Muscle layer of duodenum (tissue), 2 donors: ENCODE measurements at regions not wholly inside any gene's neighbourhood (a gene's known extent, or its start where the extent isn't known, plus 50 kb on each side); places are given as distances from the start of the nearest gene placed in this dataset.

ENCODE experiments used
- H3K27ac ChIP-seq: one replicate; pipeline ENCODE4 v1.7.0; 2013; ENCODE audit warnings: mild to moderate bottlenecking, low read length
- H3K27me3 ChIP-seq: one replicate; pipeline ENCODE4 v1.7.0; 2013; ENCODE audit warnings: low read depth, mild to moderate bottlenecking, control low read depth, low read length
- H3K36me3 ChIP-seq, 2 donors: one replicate each; pipeline ENCODE4 v1.7.0; 2013; ENCODE audit warnings: low read length in 2 of 2, control low read depth in 1 of 2, mild to moderate bottlenecking in 1 of 2; ENCODE audit not compliant: insufficient read depth in 2 of 2, control insufficient read depth in 1 of 2
- H3K4me1 ChIP-seq, 2 donors: one replicate each; pipeline ENCODE4 v1.7.0; 2013; ENCODE audit warnings: low read length in 2 of 2, mild to moderate bottlenecking in 2 of 2, control low read depth in 1 of 2, moderate library complexity in 1 of 2; ENCODE audit not compliant: insufficient read depth in 2 of 2, control insufficient read depth in 1 of 2
- H3K4me3 ChIP-seq, 2 donors: one replicate each; pipeline ENCODE4 v1.7.0; 2013; ENCODE audit warnings: low read length in 2 of 2, low read depth in 1 of 2, mild to moderate bottlenecking in 1 of 2
- H3K9me3 ChIP-seq, 2 donors: one replicate each; pipeline ENCODE4 v1.7.0; 2013; ENCODE audit warnings: low read length in 2 of 2, control low read depth in 1 of 2, mild to moderate bottlenecking in 1 of 2; ENCODE audit not compliant: control insufficient read depth in 1 of 2
- donor health status: healthy.

- Histone ChIP-seq H3K4me3 (no peak overlapping the region), H3K9me3 (no peaks in the 10 kb centered on the region), H3K27me3 (no peaks in the 10 kb centered on the region), H3K27ac (no peak overlapping the region), H3K4me1 (no peaks in the 10 kb centered on the region), H3K36me3 (no peaks in the 10 kb centered on the region)
These were observed 441.0 kb downstream of the FUT8 start for GRCh38 chr14:65853407-65853955.

- no peaks in the 10 kb centered on the region for H3K36me3 ChIP-seq
- no peaks in the 10 kb centered on the region for H3K4me1 ChIP-seq
- H3K4me3 ChIP-seq: no peak overlapping the region
- no peaks in the 10 kb centered on the region for H3K27me3 ChIP-seq
- H3K27ac ChIP-seq: no peak overlapping the region
- H3K9me3 ChIP-seq: no peaks in the 10 kb centered on the region
These were observed 441.7 kb downstream of the FUT8 start for GRCh38 chr14:65854215-65854614.

GRCh38 chr14:65860956-65861611 lies 448.6 kb downstream of the FUT8 start:
- no peaks in the 10 kb centered on the region for H3K9me3 ChIP-seq
- H3K27ac ChIP-seq: no peak overlapping the region

DNA sequence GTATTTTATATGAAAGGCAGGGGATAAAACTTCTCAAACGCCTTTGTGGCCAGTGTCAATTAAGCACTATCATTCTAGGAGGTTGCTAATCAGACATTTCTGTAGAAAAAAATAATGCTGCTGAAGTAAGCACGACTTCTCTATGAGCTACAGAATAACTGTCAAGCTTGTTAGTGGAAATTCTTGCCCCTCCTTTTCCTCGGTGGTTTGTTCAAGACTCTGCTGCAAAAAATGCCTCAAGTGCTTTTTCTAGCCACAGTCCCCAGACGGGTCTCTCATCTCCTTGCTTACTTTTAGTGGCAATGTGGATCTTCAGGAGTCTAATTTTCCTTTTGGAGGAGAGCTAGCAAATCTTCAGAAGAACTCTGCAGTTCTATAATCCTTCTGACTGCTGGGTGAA lies 452.0 kb downstream of the FUT8 start:
- Histone ChIP-seq H3K9me3 (no peaks in the 10 kb centered on the region), H3K36me3 (no peaks in the 10 kb centered on the region), H3K4me1 (no peaks in the 10 kb centered on the region), H3K27me3 (no peaks in the 10 kb centered on the region), H3K27ac (no peak overlapping the region), H3K4me3 (no peak overlapping the region)

More at GRCh38 chr14:65860956-65861611, 448.6 kb downstream of the FUT8 start:
- no peak overlapping the region for H3K4me3 ChIP-seq
- H3K36me3 ChIP-seq: no peaks in the 10 kb centered on the region
- H3K27me3 ChIP-seq: no peaks in the 10 kb centered on the region
- H3K4me1 ChIP-seq: no peaks in the 10 kb centered on the region

GRCh38 chr14:65864984-65865383 lies 452.5 kb downstream of the FUT8 start:
- Histone ChIP-seq H3K4me3 (no peak overlapping the region), H3K4me1 (no peaks in the 10 kb centered on the region), H3K36me3 (no peaks in the 10 kb centered on the region), H3K9me3 (no peaks in the 10 kb centered on the region), H3K27me3 (no peaks in the 10 kb centered on the region), H3K27ac (no peak overlapping the region)

- Histone ChIP-seq H3K36me3 (no peaks in the 10 kb centered on the region), H3K4me1 (no peaks in the 10 kb centered on the region), H3K4me3 (no peak overlapping the region), H3K9me3 (no peaks in the 10 kb centered on the region), H3K27me3 (no peaks in the 10 kb centered on the region), H3K27ac (no peak overlapping the region)
These were observed 453.9 kb downstream of the FUT8 start for GRCh38 chr14:65866448-65866847.

GRCh38 chr14:65866886-65867285 lies 454.4 kb downstream of the FUT8 start:
- no peaks in the 10 kb centered on the region for H3K36me3 ChIP-seq
- H3K27me3 ChIP-seq: no peaks in the 10 kb centered on the region
- no peak overlapping the region for H3K27ac ChIP-seq
- no peak overlapping the region for H3K4me3 ChIP-seq
- no peaks in the 10 kb centered on the region for H3K9me3 ChIP-seq
- no peaks in the 10 kb centered on the region for H3K4me1 ChIP-seq

- no peak overlapping the region for H3K27ac ChIP-seq
- no peaks in the 10 kb centered on the region for H3K36me3 ChIP-seq
- no peak overlapping the region for H3K4me3 ChIP-seq
- H3K27me3 ChIP-seq: no peaks in the 10 kb centered on the region
- no peaks in the 10 kb centered on the region for H3K9me3 ChIP-seq
- no peaks in the 10 kb centered on the region for H3K4me1 ChIP-seq
These were observed 454.8 kb downstream of the FUT8 start for GRCh38 chr14:65867333-65867732.

GRCh38 chr14:65872536-65872935 lies 460.0 kb downstream of the FUT8 start:
- no peaks in the 10 kb centered on the region for H3K4me1 ChIP-seq
- no peak overlapping the region for H3K27ac ChIP-seq
- H3K27me3 ChIP-seq: no peaks in the 10 kb centered on the region
- H3K4me3 ChIP-seq: no peak overlapping the region
- H3K9me3 ChIP-seq: peaks cover 0 to 7% of the 10 kb centered on the region in 2 donors
- no peaks in the 10 kb centered on the region for H3K36me3 ChIP-seq

- no peaks in the 10 kb centered on the region for H3K27me3 ChIP-seq
- no peak overlapping the region for H3K4me3 ChIP-seq
- H3K36me3 ChIP-seq: no peaks in the 10 kb centered on the region
- peaks cover 0 to 7% of the 10 kb centered on the region in 2 donors for H3K9me3 ChIP-seq
- no peaks in the 10 kb centered on the region for H3K4me1 ChIP-seq
- H3K27ac ChIP-seq: no peak overlapping the region
These were observed 464.6 kb downstream of the FUT8 start for GRCh38 chr14:65877166-65877565.

DNA sequence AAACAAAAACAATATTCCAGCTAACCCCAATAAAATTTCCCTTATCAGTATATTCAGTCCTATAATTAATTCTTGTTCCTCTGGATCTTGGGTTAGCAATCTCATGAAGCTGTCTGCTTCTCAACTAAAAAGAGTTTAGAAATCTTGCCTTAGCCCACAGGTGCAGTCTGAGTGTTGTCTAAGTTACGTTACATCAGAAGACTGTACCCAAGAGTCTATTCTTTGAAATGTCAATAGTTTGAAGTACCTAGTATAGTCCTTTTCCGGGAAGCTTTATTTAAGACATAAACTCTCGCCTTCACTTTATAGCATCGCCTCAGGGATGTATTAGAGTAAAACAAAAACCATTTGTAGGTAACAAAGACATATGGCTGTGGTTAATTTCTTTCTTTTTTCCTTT lies 465.1 kb downstream of the FUT8 start:
- H3K36me3 ChIP-seq: no peaks in the 10 kb centered on the region
- no peaks in the 10 kb centered on the region for H3K27me3 ChIP-seq
- H3K4me1 ChIP-seq: no peaks in the 10 kb centered on the region
- no peak overlapping the region for H3K4me3 ChIP-seq
- H3K9me3 ChIP-seq: peaks cover 0 to 10% of the 10 kb centered on the region in 2 donors
- H3K27ac ChIP-seq: no peak overlapping the region

DNA sequence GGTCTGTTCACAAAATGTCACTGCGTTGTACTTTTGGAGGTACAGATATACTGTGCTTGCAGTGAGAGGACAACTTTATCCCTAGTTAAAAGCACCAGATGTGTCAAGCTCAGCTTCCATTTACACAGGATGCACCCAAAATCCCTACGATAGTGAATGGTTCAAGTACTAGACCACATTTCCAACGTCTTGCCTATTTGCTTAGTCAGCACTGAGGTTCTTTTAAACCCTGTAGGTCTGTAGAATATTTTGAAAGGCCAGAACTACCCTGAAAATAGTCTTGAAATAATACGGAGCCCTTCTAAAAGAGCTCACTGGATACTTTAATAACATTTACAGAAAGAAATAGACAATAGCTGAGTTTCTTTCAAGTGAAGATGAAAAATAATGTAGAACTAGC lies 466.1 kb downstream of the FUT8 start:
- Histone ChIP-seq H3K4me3 (no peak overlapping the region), H3K36me3 (no peaks in the 10 kb centered on the region), H3K9me3 (peaks cover 0 to 10% of the 10 kb centered on the region in 2 donors)

More for the DNA sequence above, 466.1 kb downstream of the FUT8 start:
- H3K4me1 ChIP-seq: no peaks in the 10 kb centered on the region
- no peak overlapping the region for H3K27ac ChIP-seq
- no peaks in the 10 kb centered on the region for H3K27me3 ChIP-seq
